ENCODE measurements at regions not wholly inside any gene's neighbourhood (a gene's known extent, or its start where the extent isn't known, plus 50 kb on each side); places are given as distances from the start of the nearest gene placed in this dataset.

- no peak for TF ChIP-seq MAX (IDR thresholded peaks at IDR 0.05)
- TF ChIP-seq TEAD4 (IDR thresholded peaks at IDR 0.05): no peak
- no peak for TF ChIP-seq TAF1 (IDR thresholded peaks at IDR 0.05; ENCODE audit: low read depth)
- no peak for TF ChIP-seq EGR1 (IDR thresholded peaks at IDR 0.05)
- no peak for TF ChIP-seq EP300 (IDR thresholded peaks at IDR 0.05; ENCODE audit: borderline replicate concordance)
- no peak for TF ChIP-seq REST (IDR thresholded peaks at IDR 0.05; ENCODE audit: low read depth)
Measured at GRCh38 chr10:4676566-4676965, 149.4 kb upstream of the AKR1E2 start.

Data from Ishikawa (cell line).